HG03103 (cell line): ENCODE measurements at regions not wholly inside any gene's neighbourhood (a gene's known extent, or its start where the extent isn't known, plus 50 kb on each side); places are given as distances from the start of the nearest gene placed in this dataset.
"Not testable (repeated sequence)": the region's sequence is repeated elsewhere in the genome, so short reads cannot be mapped to it uniquely, and the experiment has no call there.

Source experiments
- ATAC-seq: cut with Tn5 transposase; IDR thresholded peaks from one replicate; pipeline ENCODE4 v1.9.1; 2021; ENCODE audit warnings: low read depth; ENCODE audit not compliant: unreplicated experiment

DNA sequence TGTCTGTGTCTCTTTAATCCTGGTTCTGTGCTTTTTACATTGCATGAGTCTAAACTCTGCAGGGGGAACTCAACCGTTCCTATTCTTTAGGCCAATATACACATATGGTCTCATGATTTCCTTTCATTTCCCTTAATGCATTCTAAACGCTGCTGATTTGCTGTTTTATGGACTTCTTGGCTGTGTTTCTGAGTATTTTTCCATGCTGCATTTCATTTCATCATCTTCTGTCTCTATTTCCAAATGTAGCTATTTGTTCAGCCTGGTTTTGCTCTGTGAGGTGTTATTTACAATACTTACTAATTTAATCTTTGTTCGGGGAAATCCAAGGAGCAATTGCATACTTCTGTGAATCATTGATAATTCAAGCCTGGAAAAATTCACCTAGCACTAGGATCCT lies 897.2 kb downstream of the TSN start:
- no peak for ATAC-seq

- ATAC-seq = no peak
Observed at GRCh38 chr2:122656403-122656802, 901.0 kb downstream of the TSN start.

- ATAC-seq = no peak
Observed at GRCh38 chr2:122660786-122661634, 905.6 kb downstream of the TSN start.

- ATAC-seq = no peak
Observed at GRCh38 chr2:122663620-122664019, 908.2 kb downstream of the TSN start.

GRCh38 chr2:122669627-122670026 lies 914.2 kb downstream of the TSN start:
- no peak for ATAC-seq

DNA sequence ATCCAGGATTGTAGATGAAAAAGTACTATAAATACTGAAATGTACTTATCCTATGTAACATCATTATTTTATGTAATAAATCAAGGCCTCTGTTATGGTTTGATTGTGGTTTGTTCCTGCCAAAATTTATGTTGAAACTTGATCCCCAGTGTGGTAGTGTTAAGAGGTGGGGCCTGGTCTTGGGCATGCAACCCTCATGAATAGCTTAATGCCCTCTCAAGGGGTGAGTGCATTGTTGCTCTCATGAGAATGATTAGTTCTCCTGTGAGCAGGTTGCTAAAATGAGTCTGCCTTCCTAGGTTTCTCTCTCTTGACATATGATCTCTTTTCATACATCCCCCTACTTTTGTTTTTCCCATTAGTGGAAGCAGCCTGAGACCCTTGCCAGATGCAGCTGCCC lies 915.4 kb downstream of the TSN start:
- ATAC-seq = no peak

DNA sequence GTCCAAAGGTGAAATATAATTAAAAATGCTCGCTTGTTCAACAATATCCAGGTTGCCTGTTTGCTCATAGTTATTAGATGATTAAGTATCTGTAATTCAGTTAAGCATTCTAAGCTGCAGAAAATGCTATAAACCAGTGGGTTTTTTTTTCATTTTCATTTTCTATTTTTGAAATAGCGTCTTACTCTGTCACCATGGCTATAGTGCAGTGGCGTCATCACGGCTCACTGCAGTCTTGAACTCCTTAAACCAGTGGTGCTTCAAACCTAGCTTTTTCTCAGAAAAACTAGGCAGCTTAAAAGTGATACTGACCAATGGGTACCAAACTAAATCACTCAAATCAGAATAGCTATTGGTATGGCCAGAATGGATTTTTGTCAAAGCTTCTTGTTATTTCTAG lies 925.2 kb downstream of the TSN start:
- no peak for ATAC-seq

- no peak for ATAC-seq
Observed at GRCh38 chr2:122681626-122682025, 926.2 kb downstream of the TSN start.

- no peak for ATAC-seq
Observed at GRCh38 chr2:122682356-122682755, 926.9 kb downstream of the TSN start.

DNA sequence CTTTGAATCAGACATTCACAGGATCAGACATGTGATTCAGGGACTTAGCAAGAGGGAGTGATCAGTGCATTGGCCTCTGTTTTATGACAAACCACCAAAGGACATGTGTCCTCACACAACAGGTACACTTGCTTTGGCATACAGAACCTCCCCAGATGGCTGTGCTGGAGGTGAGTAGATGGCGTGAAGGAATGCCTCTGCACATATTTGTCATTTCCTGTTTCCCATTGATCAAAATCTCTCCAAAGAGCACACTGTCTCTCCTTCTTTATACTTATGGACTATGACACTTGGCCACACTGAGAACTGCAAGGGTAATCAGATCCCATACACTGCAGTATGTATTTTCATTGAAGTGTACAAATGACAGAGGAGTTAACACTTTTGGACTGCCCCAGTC lies 927.6 kb downstream of the TSN start:
- ATAC-seq = no peak

DNA sequence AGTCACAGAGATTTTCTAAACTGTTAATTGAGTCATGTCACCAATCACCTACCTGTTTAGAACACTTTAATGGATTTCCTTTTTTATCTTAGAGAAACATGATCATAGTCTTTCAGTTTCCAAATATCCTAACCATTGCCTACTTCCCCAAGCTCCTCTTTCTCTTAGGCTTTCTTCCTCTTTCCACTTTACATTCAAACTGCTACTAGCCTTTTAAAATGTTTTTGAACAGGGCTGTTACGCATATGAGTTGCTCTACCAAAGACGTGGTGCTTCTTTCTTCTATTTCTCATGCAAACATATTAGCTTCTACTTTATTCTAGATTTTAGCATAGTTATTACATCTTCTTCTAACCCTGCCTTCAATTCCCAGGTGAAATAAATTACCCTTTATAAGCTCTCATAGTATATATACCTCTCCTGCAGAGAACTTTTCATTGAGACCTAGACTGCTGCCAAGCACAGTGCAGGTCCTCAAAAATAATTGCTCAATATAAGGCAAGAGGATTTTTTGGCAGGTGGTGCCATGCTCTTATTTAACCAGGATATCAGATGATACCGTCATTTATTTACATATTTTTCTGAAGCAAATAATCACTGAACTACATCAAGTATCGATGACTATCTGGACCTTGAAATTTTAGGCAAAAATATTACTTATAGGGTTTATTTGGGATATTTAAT lies 937.1 kb downstream of the TSN start:
- ATAC-seq = no peak

DNA sequence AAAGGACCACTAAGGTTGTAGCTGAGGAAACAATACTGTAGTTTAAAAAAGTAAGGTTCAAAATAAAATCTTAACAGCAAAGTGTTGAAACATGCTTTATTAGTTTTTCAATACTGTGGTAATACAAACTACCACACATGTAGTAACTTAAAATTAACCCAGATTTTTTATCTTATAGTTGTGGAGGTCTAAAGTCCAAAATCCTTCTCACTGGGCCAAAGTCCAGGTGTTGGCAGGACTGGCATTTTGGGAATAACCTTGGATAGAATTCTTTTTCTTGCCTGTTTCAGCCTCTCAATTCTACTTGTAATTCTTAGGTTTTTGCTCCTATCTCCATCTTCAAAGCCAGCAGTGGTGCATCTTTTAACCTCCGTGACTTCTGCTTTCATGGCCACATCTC lies 942.0 kb downstream of the TSN start:
- no peak for ATAC-seq

DNA sequence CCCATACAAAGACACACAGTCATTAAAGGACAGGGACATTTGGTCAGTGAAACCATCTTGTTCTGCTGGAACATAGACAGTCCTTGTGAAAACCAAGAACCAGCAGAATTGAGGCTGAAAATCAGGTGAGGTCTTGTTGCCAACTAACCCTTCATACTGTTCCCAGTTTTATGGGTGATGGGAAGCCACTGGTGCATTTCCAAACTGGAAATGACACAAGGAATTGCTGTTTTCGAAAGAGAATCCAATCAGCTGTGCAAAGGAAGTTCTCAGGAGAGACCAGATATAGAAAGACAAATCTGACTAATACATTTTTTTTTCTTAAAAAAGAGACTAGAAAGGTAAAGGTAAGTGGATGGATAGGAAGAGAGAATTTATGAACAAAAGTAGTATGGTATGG lies 948.2 kb downstream of the TSN start:
- ATAC-seq = no peak

DNA sequence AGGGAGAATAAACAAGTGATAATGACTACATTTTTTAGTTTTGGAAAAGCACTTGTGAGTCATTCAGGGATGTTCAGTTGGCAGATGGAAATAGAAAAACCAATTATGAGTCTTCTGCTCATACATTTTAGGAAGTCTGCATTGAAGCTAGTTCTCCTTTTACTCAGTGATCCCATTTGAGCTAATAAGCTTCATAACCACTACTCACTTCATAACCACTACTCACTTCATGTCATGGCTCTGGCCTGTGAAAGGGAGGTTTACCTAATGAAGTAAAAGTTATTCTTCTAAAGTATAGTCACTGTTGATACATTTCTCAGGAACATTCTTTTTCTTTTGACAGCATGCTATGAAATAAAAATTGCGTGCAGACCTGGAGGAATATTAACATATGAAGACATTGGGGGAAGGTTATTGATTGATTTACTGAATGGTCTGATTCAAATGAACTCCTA lies 948.7 kb downstream of the TSN start:
- ATAC-seq = no peak

DNA sequence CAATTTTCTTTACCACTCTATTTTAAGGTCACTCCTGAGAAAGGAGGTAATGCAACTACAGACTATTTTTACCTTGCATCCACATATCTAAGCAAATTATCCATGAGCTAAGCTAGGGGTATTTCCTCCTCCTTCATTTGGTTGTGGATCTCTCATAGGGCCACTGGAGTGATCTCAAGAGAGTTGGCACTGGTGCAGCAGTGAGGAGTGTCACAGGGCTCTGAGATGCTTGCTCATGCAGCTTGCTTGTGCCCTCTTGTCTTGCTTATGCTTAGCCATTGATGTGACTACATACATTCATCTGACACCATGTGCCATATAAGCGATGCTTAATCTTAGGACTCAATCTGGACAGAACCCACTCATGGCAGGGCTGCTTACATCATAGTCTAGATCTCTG lies 950.3 kb downstream of the TSN start:
- ATAC-seq = no peak

- ATAC-seq = no peak
Observed at GRCh38 chr2:122706757-122707223, 951.3 kb downstream of the TSN start.

- ATAC-seq = no peak
Observed at GRCh38 chr2:122707224-122707824, 951.9 kb downstream of the TSN start.

- ATAC-seq = no peak
Observed at GRCh38 chr2:122710049-122710448, 954.6 kb downstream of the TSN start.

DNA sequence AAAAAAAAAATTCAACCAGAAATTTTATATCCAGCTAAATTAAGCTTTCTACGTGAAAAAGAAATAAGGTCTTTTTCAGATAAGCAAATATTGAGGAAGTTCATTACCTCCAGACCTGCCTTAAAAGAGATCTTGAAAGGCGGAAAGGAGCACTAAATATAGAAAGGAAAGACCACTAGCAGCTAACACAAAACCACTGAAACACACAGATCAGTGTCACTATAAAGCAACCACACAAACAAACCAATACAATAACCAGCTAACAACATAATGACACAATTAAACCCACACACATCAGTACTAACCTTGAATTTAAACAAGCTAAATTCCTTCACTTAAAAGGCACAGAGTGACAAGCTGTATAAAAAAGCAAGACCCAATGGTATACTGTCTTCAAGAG lies 958.3 kb downstream of the TSN start:
- ATAC-seq = no peak

GRCh38 chr2:122720822-122721221 lies 965.4 kb downstream of the TSN start:
- ATAC-seq = not testable (repeated sequence)

- ATAC-seq = no peak
Observed at GRCh38 chr2:122734766-122735424, 979.4 kb downstream of the TSN start.
